ENCODE measurements at regions not wholly inside any gene's neighbourhood (a gene's known extent, or its start where the extent isn't known, plus 50 kb on each side); places are given as distances from the start of the nearest gene placed in this dataset.

DNA sequence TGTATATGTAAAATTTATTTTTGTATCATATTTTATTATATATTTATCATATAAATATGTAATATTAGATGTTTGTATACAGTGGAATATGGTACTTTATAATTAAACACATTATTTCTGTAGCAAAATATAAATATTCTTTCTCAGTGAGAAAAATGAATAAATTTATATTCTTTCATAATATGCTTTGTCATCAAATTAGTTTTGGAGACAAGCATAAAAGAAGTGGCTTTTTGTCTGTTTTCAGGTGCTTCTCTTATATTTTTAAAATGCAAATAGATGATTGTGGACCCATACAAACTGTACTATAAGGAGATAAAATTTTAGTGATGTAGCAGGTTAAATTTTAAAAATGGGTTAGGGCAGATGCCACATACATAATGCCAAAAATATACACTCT, 222.4 kb upstream of the CNTN5 start:
- no peak overlapping the region for H3K27ac Mint-ChIP-seq
- no peak overlapping the region for H3K4me3 Mint-ChIP-seq
- no peaks in the 10 kb centered on the region for H3K27me3 Mint-ChIP-seq
- DNase-seq (no peak), ATAC-seq (ENCODE audit: low read depth) (no peak)
- peaks cover 1% of the 10 kb centered on the region for H3K9me3 Mint-ChIP-seq
- H3K36me3 Mint-ChIP-seq: no peaks in the 10 kb centered on the region
- POLR2A ChIA-PET: no interaction called here
- H3K4me1 Mint-ChIP-seq: no peaks in the 10 kb centered on the region

DNA sequence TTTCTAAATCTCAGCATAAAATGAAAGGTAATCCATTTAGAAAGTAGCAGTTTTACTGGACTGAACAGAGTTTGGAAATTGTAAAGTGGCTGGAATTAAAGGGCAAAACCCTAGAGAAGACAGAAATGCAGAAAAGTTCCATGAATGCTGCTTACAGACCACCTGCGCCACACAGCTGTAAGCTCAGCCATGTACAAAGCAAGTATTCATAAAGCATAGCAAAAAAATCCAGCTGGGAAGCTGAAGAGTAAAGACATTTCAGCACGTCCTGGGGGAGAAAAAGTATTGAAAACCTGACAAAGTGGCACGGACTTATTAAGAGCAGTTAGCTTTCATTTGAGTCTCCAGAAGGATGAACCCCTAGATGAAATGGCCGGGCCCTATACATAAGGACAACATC, 220.1 kb upstream of the CNTN5 start:
- Mint-ChIP-seq H3K27ac (no peak overlapping the region), H3K27me3 (no peaks in the 10 kb centered on the region), H3K36me3 (no peaks in the 10 kb centered on the region), H3K9me3 (peaks cover 1% of the 10 kb centered on the region), H3K4me3 (no peak overlapping the region), H3K4me1 (no peaks in the 10 kb centered on the region)
- POLR2A ChIA-PET: no interaction called here
- ATAC-seq (ENCODE audit: low read depth): no peak
- DNase-seq: no peak

DNA sequence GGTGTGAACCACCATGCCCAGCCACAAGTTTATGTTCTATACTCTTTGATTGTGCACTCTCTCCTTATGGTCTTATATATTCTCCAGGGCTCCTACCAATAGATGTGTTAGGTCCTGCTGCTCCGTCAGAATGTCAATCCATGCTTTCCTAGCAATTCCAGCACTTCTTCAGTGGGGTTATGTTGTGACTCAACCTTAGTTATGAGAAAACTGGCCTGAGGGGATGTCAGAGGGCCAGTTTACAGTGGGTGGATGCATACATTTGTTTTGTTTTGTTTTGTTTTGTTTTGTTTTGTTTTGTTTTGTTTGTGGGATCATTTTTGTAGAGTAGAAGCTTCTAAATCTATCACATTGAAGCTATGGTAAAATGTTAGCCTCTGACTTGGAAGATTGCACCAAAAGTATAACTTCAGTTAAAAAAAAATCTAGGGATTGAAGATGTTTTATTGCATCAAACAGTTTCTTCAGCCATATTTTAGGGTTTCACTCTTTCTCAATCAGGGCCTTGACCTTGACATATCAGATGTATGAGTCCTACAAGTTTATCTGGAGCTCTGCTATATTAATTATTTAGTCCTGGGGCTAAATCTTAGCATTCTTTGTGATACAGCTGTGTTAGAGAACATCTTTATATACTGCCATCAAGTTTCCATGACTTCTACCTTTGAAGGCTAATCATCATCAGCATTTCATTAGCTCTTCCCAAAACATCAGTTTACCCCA, 191.6 kb upstream of the CNTN5 start:
- ATAC-seq (ENCODE audit: low read depth): no peak
- POLR2A ChIA-PET: no interaction called here
- no peak overlapping the region for H3K27ac Mint-ChIP-seq

GRCh38 chr11:98829971-98830370, 190.8 kb upstream of the CNTN5 start:
- POLR2A ChIA-PET: no interaction called here
- DNase-seq: no peak
- Mint-ChIP-seq H3K4me1 (no peaks in the 10 kb centered on the region), H3K27ac (no peak overlapping the region), H3K9me3 (peaks cover 17% of the 10 kb centered on the region), H3K4me3 (no peak overlapping the region), H3K36me3 (no peaks in the 10 kb centered on the region), H3K27me3 (no peaks in the 10 kb centered on the region)
- ATAC-seq (ENCODE audit: low read depth): no peak

More for the DNA sequence above, 191.6 kb upstream of the CNTN5 start:
- Mint-ChIP-seq H3K4me3 (no peak overlapping the region), H3K27me3 (no peaks in the 10 kb centered on the region), H3K4me1 (no peaks in the 10 kb centered on the region), H3K9me3 (peaks cover 13% of the 10 kb centered on the region), H3K36me3 (no peaks in the 10 kb centered on the region)
- DNase-seq: no peak

GRCh38 chr11:98834776-98835175, 186.0 kb upstream of the CNTN5 start:
- no peak overlapping the region for H3K27ac Mint-ChIP-seq
- DNase-seq: no peak
- H3K4me3 Mint-ChIP-seq: no peak overlapping the region
- no peak for ATAC-seq (ENCODE audit: low read depth)
- peaks cover 8% of the 10 kb centered on the region for H3K9me3 Mint-ChIP-seq
- H3K4me1 Mint-ChIP-seq: no peaks in the 10 kb centered on the region
- POLR2A ChIA-PET: no interaction called here
- no peaks in the 10 kb centered on the region for H3K36me3 Mint-ChIP-seq
- no peaks in the 10 kb centered on the region for H3K27me3 Mint-ChIP-seq

DNA sequence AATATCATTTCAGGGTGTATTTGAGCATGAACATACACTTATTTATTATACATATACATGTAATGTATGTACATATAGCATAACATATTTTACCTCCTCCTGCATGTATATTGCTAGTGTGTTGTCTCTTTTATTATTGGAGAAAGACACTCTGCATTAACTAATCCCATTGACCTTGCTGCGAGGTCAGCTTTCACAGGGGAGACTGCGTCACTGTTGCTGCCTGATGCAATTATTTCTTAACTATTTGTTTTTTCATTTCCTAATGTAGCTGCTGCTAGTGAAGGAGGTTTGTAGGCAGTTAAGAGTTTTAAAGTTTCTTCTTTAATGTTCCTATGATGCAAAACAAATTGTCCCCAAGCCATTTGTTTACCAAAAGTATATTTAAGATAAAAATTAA, 185.4 kb upstream of the CNTN5 start:
- Mint-ChIP-seq H3K4me3 (no peak overlapping the region), H3K27ac (no peak overlapping the region), H3K27me3 (no peaks in the 10 kb centered on the region), H3K9me3 (peaks cover 7% of the 10 kb centered on the region), H3K4me1 (no peaks in the 10 kb centered on the region), H3K36me3 (no peaks in the 10 kb centered on the region)
- ATAC-seq (ENCODE audit: low read depth) (no peak), DNase-seq (no peak)
- POLR2A ChIA-PET: no interaction called here

- Mint-ChIP-seq H3K4me1 (no peaks in the 10 kb centered on the region), H3K4me3 (no peak overlapping the region), H3K36me3 (no peaks in the 10 kb centered on the region), H3K27me3 (no peaks in the 10 kb centered on the region), H3K27ac (no peak overlapping the region), H3K9me3 (peaks cover 7% of the 10 kb centered on the region)
- ATAC-seq (ENCODE audit: low read depth): no peak
- no peak for DNase-seq
- POLR2A ChIA-PET: no interaction called here
Measured at GRCh38 chr11:98836156-98836555, 184.6 kb upstream of the CNTN5 start.

GRCh38 chr11:98842187-98842586, 178.6 kb upstream of the CNTN5 start:
- Mint-ChIP-seq H3K9me3 (peaks cover 4% of the 10 kb centered on the region), H3K4me3 (no peak overlapping the region), H3K27ac (no peak overlapping the region), H3K36me3 (no peaks in the 10 kb centered on the region), H3K4me1 (no peaks in the 10 kb centered on the region), H3K27me3 (no peaks in the 10 kb centered on the region)
- POLR2A ChIA-PET: no interaction called here
- ATAC-seq (ENCODE audit: low read depth): no peak
- no peak for DNase-seq

DNA sequence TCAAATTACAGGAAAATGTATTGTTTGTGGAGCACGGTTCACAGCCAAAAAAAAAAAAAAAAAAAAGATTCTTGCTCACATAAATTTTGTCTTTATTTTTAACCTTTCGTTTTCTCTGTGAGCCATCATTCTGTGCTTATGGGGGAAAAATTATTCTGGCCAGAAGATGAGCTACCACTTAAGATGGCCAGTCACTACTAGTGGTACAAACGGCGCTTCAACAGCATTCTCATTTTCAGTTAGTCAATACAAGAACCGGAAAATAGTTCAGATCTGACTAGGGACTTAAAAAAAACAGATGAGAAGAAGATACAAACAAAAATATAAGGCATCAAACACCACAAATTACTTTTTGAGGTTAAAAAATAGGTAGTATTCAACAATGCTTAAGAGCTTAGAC, 158.6 kb upstream of the CNTN5 start:
- Mint-ChIP-seq H3K27ac (no peak overlapping the region), H3K36me3 (no peaks in the 10 kb centered on the region), H3K9me3 (peaks cover 2% of the 10 kb centered on the region), H3K27me3 (no peaks in the 10 kb centered on the region), H3K4me3 (no peak overlapping the region), H3K4me1 (no peaks in the 10 kb centered on the region)
- DNase-seq (no peak), ATAC-seq (ENCODE audit: low read depth) (no peak)
- POLR2A ChIA-PET: no interaction called here

- H3K36me3 Mint-ChIP-seq: no peaks in the 10 kb centered on the region
- no peak overlapping the region for H3K27ac Mint-ChIP-seq
- POLR2A ChIA-PET: no interaction called here
- ATAC-seq (ENCODE audit: low read depth) (no peak), DNase-seq (no peak)
- no peaks in the 10 kb centered on the region for H3K27me3 Mint-ChIP-seq
- no peak overlapping the region for H3K4me3 Mint-ChIP-seq
- no peaks in the 10 kb centered on the region for H3K9me3 Mint-ChIP-seq
- no peaks in the 10 kb centered on the region for H3K4me1 Mint-ChIP-seq
Measured at GRCh38 chr11:98871690-98872089, 149.1 kb upstream of the CNTN5 start.

DNA sequence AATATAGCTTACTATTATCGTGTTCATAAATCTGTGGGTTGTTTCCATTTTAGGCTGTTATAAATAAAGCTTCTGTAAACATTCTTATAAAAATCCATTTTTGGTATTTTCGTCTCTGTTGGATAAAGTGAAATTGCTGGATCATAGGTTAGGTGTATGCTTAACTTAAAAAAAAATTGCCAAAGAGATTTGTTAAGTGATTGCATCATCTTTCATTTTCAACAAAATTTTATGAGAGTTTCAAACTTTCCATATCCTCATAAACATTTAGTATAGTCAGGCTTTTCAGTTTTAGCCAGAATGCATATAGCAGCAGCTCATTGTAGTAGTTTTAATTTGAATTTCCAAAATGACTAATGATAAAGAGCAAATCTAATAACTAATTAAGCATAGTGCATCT, 146.7 kb upstream of the CNTN5 start:
- Mint-ChIP-seq H3K36me3 (no peaks in the 10 kb centered on the region), H3K27ac (no peak overlapping the region), H3K4me3 (no peak overlapping the region), H3K9me3 (no peaks in the 10 kb centered on the region), H3K27me3 (no peaks in the 10 kb centered on the region), H3K4me1 (no peaks in the 10 kb centered on the region)
- ATAC-seq (ENCODE audit: low read depth) (no peak), DNase-seq (no peak)
- POLR2A ChIA-PET: no interaction called here

- Mint-ChIP-seq H3K27me3 (no peaks in the 10 kb centered on the region), H3K4me1 (no peaks in the 10 kb centered on the region), H3K27ac (no peak overlapping the region), H3K36me3 (no peaks in the 10 kb centered on the region), H3K9me3 (peaks cover 17% of the 10 kb centered on the region), H3K4me3 (no peak overlapping the region)
- ATAC-seq (ENCODE audit: low read depth) (no peak), DNase-seq (no peak)
- POLR2A ChIA-PET: no interaction called here
Measured at GRCh38 chr11:98895936-98896335, 124.8 kb upstream of the CNTN5 start.

DNA sequence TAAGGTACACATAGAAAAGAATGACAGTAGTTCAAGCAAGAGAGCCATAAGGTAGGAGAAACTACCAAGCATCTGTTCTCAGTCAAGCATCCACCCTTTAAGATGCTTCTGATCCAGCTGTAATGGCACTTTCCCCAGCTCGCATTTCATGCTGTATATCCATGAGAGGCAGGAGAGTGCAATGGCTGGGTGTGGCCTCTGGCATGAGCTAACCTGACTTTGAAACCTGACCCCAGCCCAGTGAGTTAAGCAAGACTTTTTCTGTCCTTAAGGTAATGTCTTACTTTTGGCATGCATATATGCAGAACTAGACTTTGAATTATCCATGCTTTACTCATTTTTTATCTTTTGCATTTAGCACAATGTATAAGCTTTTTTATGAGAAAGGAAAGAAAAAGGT, 79.8 kb upstream of the CNTN5 start:
- Mint-ChIP-seq H3K27me3 (no peaks in the 10 kb centered on the region), H3K4me1 (no peaks in the 10 kb centered on the region), H3K36me3 (no peaks in the 10 kb centered on the region), H3K27ac (no peak overlapping the region), H3K4me3 (no peak overlapping the region), H3K9me3 (no peaks in the 10 kb centered on the region)
- no peak for ATAC-seq (ENCODE audit: low read depth)
- no peak for DNase-seq
- POLR2A ChIA-PET: no interaction called here

- no peak for ATAC-seq (ENCODE audit: low read depth)
- no peaks in the 10 kb centered on the region for H3K36me3 Mint-ChIP-seq
- no peaks in the 10 kb centered on the region for H3K27me3 Mint-ChIP-seq
- DNase-seq: no peak
- POLR2A ChIA-PET: no interaction called here
- H3K9me3 Mint-ChIP-seq: no peaks in the 10 kb centered on the region
- H3K4me1 Mint-ChIP-seq: no peaks in the 10 kb centered on the region
- no peak overlapping the region for H3K27ac Mint-ChIP-seq
- no peak overlapping the region for H3K4me3 Mint-ChIP-seq
Measured at GRCh38 chr11:98944461-98944860, 76.3 kb upstream of the CNTN5 start.

- no peak overlapping the region for H3K4me3 Mint-ChIP-seq
- no peaks in the 10 kb centered on the region for H3K27me3 Mint-ChIP-seq
- H3K36me3 Mint-ChIP-seq: no peaks in the 10 kb centered on the region
- ATAC-seq (ENCODE audit: low read depth) (no peak), DNase-seq (no peak)
- no peaks in the 10 kb centered on the region for H3K4me1 Mint-ChIP-seq
- H3K27ac Mint-ChIP-seq: no peak overlapping the region
- POLR2A ChIA-PET: interaction anchor here (0.7 kb wide), 1 partner anchor 1943 kb away, joined by 4 read pairs; no protein-coding TSS in a partner anchor
- no peaks in the 10 kb centered on the region for H3K9me3 Mint-ChIP-seq
Measured at GRCh38 chr11:98952107-98952506, 68.6 kb upstream of the CNTN5 start.

All from activated naive CD8-positive, alpha-beta T cell treated with anti-CD3 and anti-CD28 coated beads, Interleukin-2, amount 10 ng/mL, durations not matched to agents 7 days and 5 days (primary cell).